22Rv1 (cell line): ENCODE measurements at regions not wholly inside any gene's neighbourhood (a gene's known extent, or its start where the extent isn't known, plus 50 kb on each side); places are given as distances from the start of the nearest gene placed in this dataset.

Source experiments
- ZFX ChIP-seq: fragments of 450-650 bp; IDR thresholded peaks from 2 replicates; pipeline ENCODE4 v1.6.1; 2017; ENCODE audit warnings: antibody characterized with exemption, borderline replicate concordance
- TF ChIP-seq, protein P1 (sequence below): fragments of 450-650 bp; IDR thresholded peaks from 2 replicates; pipeline ENCODE4 v1.5.1; 2017; ENCODE audit warnings: mild to moderate bottlenecking

DNA sequence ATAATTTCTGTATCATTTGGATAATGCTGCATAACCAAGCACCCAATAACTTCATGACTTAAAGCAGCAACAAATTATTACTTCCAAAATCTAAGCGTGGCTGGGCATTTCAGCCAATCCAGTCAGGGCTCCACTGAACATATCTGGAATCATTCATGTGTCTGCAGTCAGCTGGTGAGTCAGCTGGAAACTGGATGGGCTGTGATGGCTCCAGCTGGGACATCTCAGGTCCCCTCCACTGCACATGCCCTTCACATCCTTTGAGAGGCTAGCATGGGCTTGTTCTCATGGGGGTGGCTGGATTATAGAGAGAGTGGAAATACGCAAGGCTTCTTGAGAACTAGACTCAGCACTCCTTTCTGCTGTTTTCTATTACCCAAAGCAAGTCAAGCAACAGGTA, 961.9 kb downstream of the DIAPH3 start:
- TF ChIP-seq, protein P1, sequence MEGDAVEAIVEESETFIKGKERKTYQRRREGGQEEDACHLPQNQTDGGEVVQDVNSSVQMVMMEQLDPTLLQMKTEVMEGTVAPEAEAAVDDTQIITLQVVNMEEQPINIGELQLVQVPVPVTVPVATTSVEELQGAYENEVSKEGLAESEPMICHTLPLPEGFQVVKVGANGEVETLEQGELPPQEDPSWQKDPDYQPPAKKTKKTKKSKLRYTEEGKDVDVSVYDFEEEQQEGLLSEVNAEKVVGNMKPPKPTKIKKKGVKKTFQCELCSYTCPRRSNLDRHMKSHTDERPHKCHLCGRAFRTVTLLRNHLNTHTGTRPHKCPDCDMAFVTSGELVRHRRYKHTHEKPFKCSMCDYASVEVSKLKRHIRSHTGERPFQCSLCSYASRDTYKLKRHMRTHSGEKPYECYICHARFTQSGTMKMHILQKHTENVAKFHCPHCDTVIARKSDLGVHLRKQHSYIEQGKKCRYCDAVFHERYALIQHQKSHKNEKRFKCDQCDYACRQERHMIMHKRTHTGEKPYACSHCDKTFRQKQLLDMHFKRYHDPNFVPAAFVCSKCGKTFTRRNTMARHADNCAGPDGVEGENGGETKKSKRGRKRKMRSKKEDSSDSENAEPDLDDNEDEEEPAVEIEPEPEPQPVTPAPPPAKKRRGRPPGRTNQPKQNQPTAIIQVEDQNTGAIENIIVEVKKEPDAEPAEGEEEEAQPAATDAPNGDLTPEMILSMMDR = no peak
- TF ChIP-seq ZFX = no peak
